ENCODE measurements at regions not wholly inside any gene's neighbourhood (a gene's known extent, or its start where the extent isn't known, plus 50 kb on each side); places are given as distances from the start of the nearest gene placed in this dataset.

DNA sequence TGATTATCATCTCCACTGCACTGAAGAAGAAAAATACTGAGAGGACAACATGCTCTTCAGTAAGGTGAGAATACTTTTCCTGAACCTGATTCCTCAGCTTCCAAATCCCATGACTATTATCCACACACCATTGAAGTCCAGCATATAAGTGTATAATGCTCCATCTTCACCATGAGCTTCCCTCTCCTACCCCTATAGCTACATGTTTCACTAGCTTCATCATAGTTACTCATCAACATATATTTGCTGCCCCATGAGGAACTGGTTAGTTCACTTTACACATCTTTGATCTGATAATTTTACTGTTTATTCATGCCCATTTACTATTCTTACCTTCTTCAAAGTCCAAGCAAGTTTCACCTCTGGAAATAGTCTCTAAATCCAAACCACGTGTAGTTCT is 908.5 kb upstream of the SEMA6D start:
- no peaks in the 10 kb centered on the region for H4K20me1 ChIP-seq (ENCODE audit: low read length)
- H3K9ac ChIP-seq (ENCODE audit: low read length) = no peak overlapping the region
- ChIA-PET CTCF (no interaction called here), POLR2A (ENCODE audit: unreplicated experiment) (no interaction called here)
- H3K9me2 ChIP-seq (replicated peaks; ENCODE audit: low read length) = no peaks in the 10 kb centered on the region
- no peaks in the 10 kb centered on the region for H3K27me3 ChIP-seq (ENCODE audit: low read length)
- BruUV-seq (replicated peaks) = no TSS peak
- no peak for DNase-seq
- TF ChIP-seq CTCF (conservative IDR thresholded peaks at IDR 0.05; ENCODE audit: low read depth, low read length) (no peak), EZH2 (IDR thresholded peaks at IDR 0.05; ENCODE audit: low read length, unreplicated experiment) (no peak), EZH2phosphoT487 (IDR thresholded peaks at IDR 0.05; ENCODE audit: borderline replicate concordance, low read length) (no peak)
- intact Hi-C loops (cut with micrococcal nuclease) = no loop called here
- no peaks in the 10 kb centered on the region for H3K4me1 ChIP-seq (ENCODE audit: insufficient read depth, low read length)
- H2AFZ ChIP-seq (ENCODE audit: low read length) = no peak overlapping the region
- H3K27ac ChIP-seq (ENCODE audit: low read length) = no peak overlapping the region
- H3K9me3 ChIP-seq (ENCODE audit: low read length) = no peaks in the 10 kb centered on the region
- H3K79me2 ChIP-seq (ENCODE audit: low read length) = no peaks in the 10 kb centered on the region
- H3K4me3 ChIP-seq (ENCODE audit: low read length) = no peak overlapping the region
- no peaks in the 10 kb centered on the region for H3K36me3 ChIP-seq (ENCODE audit: low read depth, low read length)
- no peak overlapping the region for H3K4me2 ChIP-seq (ENCODE audit: low read length)
- ATAC-seq = no peak
- no peaks in the 10 kb centered on the region for H3F3A ChIP-seq (ENCODE audit: low read length, unreplicated experiment)

GRCh38 chr15:46815240-46815639 is 902.1 kb upstream of the SEMA6D start:
- Histone ChIP-seq H3K4me1 (ENCODE audit: insufficient read depth, low read length) (no peaks in the 10 kb centered on the region), H3K4me3 (ENCODE audit: low read length) (no peak overlapping the region), H3K27ac (ENCODE audit: low read length) (no peak overlapping the region), H4K20me1 (ENCODE audit: low read length) (no peaks in the 10 kb centered on the region), H3K4me2 (ENCODE audit: low read length) (no peak overlapping the region), H3K79me2 (ENCODE audit: low read length) (no peaks in the 10 kb centered on the region), H3K27me3 (ENCODE audit: low read length) (no peaks in the 10 kb centered on the region), H3K9me2 (replicated peaks; ENCODE audit: low read length) (no peaks in the 10 kb centered on the region), H2AFZ (ENCODE audit: low read length) (no peak overlapping the region), H3K9ac (ENCODE audit: low read length) (no peak overlapping the region), H3F3A (ENCODE audit: low read length, unreplicated experiment) (no peaks in the 10 kb centered on the region), H3K36me3 (ENCODE audit: low read depth, low read length) (no peaks in the 10 kb centered on the region), H3K9me3 (ENCODE audit: low read length) (no peaks in the 10 kb centered on the region)
- intact Hi-C loops (cut with micrococcal nuclease) = no loop called here
- no peak for DNase-seq
- no TSS peak for BruUV-seq (replicated peaks)
- ChIA-PET POLR2A (ENCODE audit: unreplicated experiment) (no interaction called here), CTCF (no interaction called here)
- TF ChIP-seq EZH2 (IDR thresholded peaks at IDR 0.05; ENCODE audit: low read length, unreplicated experiment) = no peak
- no peak for TF ChIP-seq EZH2phosphoT487 (IDR thresholded peaks at IDR 0.05; ENCODE audit: borderline replicate concordance, low read length)
- no peak for TF ChIP-seq CTCF (conservative IDR thresholded peaks at IDR 0.05; ENCODE audit: low read depth, low read length)
- no peak for ATAC-seq

DNA sequence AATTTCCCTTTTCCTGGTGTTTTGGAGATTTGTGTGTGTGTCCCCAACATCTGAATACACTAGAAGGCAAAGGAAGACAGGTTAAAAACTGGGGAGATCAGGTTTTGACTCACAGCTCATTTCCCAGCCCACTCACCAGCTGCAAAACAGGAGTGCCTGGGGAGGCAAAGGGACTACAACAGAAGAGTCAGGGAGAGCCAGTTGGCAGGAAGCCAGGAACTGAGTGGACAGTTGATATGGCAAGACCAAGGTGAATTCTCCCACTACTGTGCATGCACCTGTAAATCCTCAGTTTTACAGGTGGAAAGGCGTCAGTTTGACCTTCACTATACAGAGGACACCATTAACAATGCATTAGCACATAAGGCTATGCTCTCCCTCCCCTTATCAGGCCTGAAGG is 901.5 kb upstream of the SEMA6D start:
- Histone ChIP-seq H3K4me2 (ENCODE audit: low read length) (no peak overlapping the region), H3K4me3 (ENCODE audit: low read length) (no peak overlapping the region), H3K9me3 (ENCODE audit: low read length) (no peaks in the 10 kb centered on the region), H3K4me1 (ENCODE audit: insufficient read depth, low read length) (no peaks in the 10 kb centered on the region), H3K27ac (ENCODE audit: low read length) (no peak overlapping the region), H4K20me1 (ENCODE audit: low read length) (no peaks in the 10 kb centered on the region), H3K27me3 (ENCODE audit: low read length) (no peaks in the 10 kb centered on the region), H3F3A (ENCODE audit: low read length, unreplicated experiment) (no peaks in the 10 kb centered on the region), H3K9me2 (replicated peaks; ENCODE audit: low read length) (no peaks in the 10 kb centered on the region), H2AFZ (ENCODE audit: low read length) (no peak overlapping the region), H3K9ac (ENCODE audit: low read length) (no peak overlapping the region), H3K79me2 (ENCODE audit: low read length) (no peaks in the 10 kb centered on the region), H3K36me3 (ENCODE audit: low read depth, low read length) (no peaks in the 10 kb centered on the region)
- no peak for ATAC-seq
- CTCF ChIA-PET = no interaction called here
- TF ChIP-seq EZH2phosphoT487 (IDR thresholded peaks at IDR 0.05; ENCODE audit: borderline replicate concordance, low read length) = no peak
- TF ChIP-seq EZH2 (IDR thresholded peaks at IDR 0.05; ENCODE audit: low read length, unreplicated experiment) = no peak
- TF ChIP-seq CTCF (conservative IDR thresholded peaks at IDR 0.05; ENCODE audit: low read depth, low read length) = no peak
- no peak for DNase-seq
- POLR2A ChIA-PET (ENCODE audit: unreplicated experiment) = no interaction called here
- intact Hi-C loops (cut with micrococcal nuclease) = no loop called here
- BruUV-seq (replicated peaks) = no TSS peak

Data from PC-3 (cell line).